ENCODE measurements at regions not wholly inside any gene's neighbourhood (a gene's known extent, or its start where the extent isn't known, plus 50 kb on each side); places are given as distances from the start of the nearest gene placed in this dataset.

DNA sequence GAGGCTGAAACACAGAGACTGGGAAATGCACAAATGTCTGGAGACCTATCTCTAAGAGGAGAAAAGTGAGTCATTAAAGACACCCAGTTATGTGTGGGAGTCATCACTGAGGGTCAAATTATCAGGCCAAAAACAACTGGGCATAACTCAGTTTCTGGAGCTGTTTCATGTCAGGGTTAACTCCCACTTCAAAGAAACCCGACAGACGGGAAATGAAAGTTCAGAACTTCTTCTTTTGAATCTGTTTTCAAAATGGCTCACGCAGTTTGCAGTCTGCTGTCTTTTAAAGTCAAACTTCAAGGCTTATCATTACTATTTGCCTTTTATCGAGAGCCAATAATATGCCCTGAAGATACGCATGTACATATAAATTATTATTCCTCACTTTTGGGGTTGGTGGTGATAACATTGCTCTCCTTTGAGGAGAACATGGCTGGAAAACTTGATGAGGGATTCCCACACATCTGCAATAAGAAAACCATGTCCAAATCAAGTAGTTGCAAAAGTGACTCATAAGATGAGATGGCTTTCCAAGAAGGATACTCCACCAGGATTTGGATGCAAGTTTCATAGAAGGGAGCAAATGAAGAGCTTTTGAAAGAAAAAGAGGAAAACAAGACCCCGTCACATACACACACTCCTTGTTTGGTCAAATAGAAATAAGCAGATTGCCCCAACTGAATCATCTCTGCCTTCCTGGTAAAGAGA is 341.4 kb downstream of the ADAMTS20 start:
- no peak for TF ChIP-seq EP300 (IDR thresholded peaks at IDR 0.05)
- TF ChIP-seq CTCF (IDR thresholded peaks at IDR 0.05): no peak
- no peak for TF ChIP-seq POLR2A (IDR thresholded peaks at IDR 0.05)
- H3K27ac ChIP-seq: peak overlapping the region in 2 of 4 donors; percentile 63 to 71
- no peak for DNase-seq (ENCODE audit: low spot score in 2 of 2)
- 51% methylated on average over 6 of the region's 6 CpGs for WGBS, 2 donors
- H3K4me3 ChIP-seq: peak overlapping the region in 1 of 4 donors; percentile 6
- H3K27me3 ChIP-seq: no peaks in the 10 kb centered on the region
- H3K36me3 ChIP-seq: no peaks in the 10 kb centered on the region
- peaks cover 0 to 12% (median 10%) of the 10 kb centered on the region in 4 donors for H3K4me1 ChIP-seq
- no peaks in the 10 kb centered on the region for H3K9me3 ChIP-seq

- 54 to 71% methylated on average over 3 of the region's 3 CpGs for WGBS, 2 donors
- peak in 1 of 2 donors; percentile 12 for DNase-seq (ENCODE audit: low spot score in 2 of 2)
- peaks cover 0 to 12% (median 10%) of the 10 kb centered on the region in 4 donors for H3K4me1 ChIP-seq
- no peak overlapping the region for H3K4me3 ChIP-seq
- no peak overlapping the region for H3K27ac ChIP-seq
- H3K36me3 ChIP-seq: no peaks in the 10 kb centered on the region
- TF ChIP-seq EP300 (IDR thresholded peaks at IDR 0.05) (peak in 1 of 2 donors; percentile 27), POLR2A (IDR thresholded peaks at IDR 0.05) (no peak), CTCF (IDR thresholded peaks at IDR 0.05) (no peak)
- H3K9me3 ChIP-seq: no peaks in the 10 kb centered on the region
- H3K27me3 ChIP-seq: no peaks in the 10 kb centered on the region
Observed at GRCh38 chr12:43208627-43209026, 343.4 kb downstream of the ADAMTS20 start.

DNA sequence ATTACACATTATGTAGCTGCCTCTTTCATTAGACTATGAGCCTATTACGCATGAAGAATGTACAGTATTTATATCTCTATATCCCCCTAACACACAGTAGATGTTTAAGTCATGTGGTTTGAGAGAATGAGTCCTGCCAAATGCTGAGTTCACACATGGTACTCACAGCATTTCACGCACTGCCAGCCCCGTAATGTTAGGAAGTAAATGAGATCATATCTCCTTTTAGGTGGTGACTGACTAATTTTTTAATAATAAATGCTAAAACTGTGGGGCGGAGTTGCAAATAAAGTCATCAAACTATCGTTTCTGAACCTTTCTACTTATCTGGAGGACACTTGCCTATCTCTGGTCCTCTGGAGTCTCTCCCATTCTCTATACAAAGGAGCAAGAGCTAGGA is 343.8 kb downstream of the ADAMTS20 start:
- DNase-seq (ENCODE audit: low spot score in 2 of 2): no peak
- Histone ChIP-seq H3K27ac (no peak overlapping the region), H3K9me3 (no peaks in the 10 kb centered on the region), H3K4me3 (no peak overlapping the region), H3K4me1 (peaks cover 0 to 12% (median 10%) of the 10 kb centered on the region in 4 donors), H3K36me3 (no peaks in the 10 kb centered on the region), H3K27me3 (no peaks in the 10 kb centered on the region)
- no peak for TF ChIP-seq POLR2A (IDR thresholded peaks at IDR 0.05)
- no peak for TF ChIP-seq CTCF (IDR thresholded peaks at IDR 0.05)
- no peak for TF ChIP-seq EP300 (IDR thresholded peaks at IDR 0.05)
- 81 to 94% methylated on average over 5 of the region's 5 CpGs for WGBS, 2 donors

- Histone ChIP-seq H3K9me3 (no peaks in the 10 kb centered on the region), H3K36me3 (no peaks in the 10 kb centered on the region), H3K27me3 (no peaks in the 10 kb centered on the region), H3K27ac (no peak overlapping the region), H3K4me1 (peaks cover 0 to 12% (median 10%) of the 10 kb centered on the region in 4 donors), H3K4me3 (no peak overlapping the region)
- TF ChIP-seq EP300 (IDR thresholded peaks at IDR 0.05) (no peak), CTCF (IDR thresholded peaks at IDR 0.05) (no peak), POLR2A (IDR thresholded peaks at IDR 0.05) (no peak)
- no peak for DNase-seq (ENCODE audit: low spot score in 2 of 2)
Observed at GRCh38 chr12:43206396-43206795, 345.6 kb downstream of the ADAMTS20 start.

- WGBS, 2 donors: 94% methylated on average over 2 of the region's 2 CpGs
- Histone ChIP-seq H3K36me3 (no peaks in the 10 kb centered on the region), H3K27me3 (no peaks in the 10 kb centered on the region), H3K27ac (no peak overlapping the region), H3K4me1 (no peaks in the 10 kb centered on the region), H3K9me3 (no peaks in the 10 kb centered on the region), H3K4me3 (no peak overlapping the region)
- TF ChIP-seq POLR2A (IDR thresholded peaks at IDR 0.05) (no peak), EP300 (IDR thresholded peaks at IDR 0.05) (no peak), CTCF (IDR thresholded peaks at IDR 0.05) (no peak)
- no peak for DNase-seq (ENCODE audit: low spot score in 2 of 2)
Observed at GRCh38 chr12:43198608-43199007, 353.4 kb downstream of the ADAMTS20 start.

All from tibial nerve (tissue), 4 donors.